HK-2 (cell line): ENCODE measurements at regions not wholly inside any gene's neighbourhood (a gene's known extent, or its start where the extent isn't known, plus 50 kb on each side); places are given as distances from the start of the nearest gene placed in this dataset.

Experiments
- DNase-seq: peaks from one replicate; pipeline ENCODE4 v3.0.0-alpha.2; 2018; ENCODE audit not compliant: unreplicated experiment

- no peak for DNase-seq
Measured at GRCh38 chr5:92801911-92802310, 779.1 kb downstream of the NR2F1-AS1 start.

DNA sequence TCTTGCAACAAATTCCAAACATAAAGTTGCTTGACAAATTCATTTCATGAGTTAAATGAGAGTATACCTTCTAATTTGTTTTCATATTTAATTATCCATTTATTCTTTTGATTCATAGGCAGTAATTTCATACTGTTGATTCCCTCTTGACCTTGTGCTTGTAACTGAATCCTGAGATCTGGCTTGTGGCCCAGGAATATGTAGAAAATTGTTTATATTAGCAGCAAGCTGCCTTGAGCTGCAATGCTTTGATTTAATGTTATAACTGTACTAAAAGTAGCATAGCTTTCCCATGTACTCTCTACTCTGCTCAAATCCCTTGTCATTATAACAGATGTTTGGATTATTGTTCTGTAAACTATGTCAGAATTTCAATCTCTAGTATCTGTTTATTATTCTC is 780.7 kb downstream of the NR2F1-AS1 start:
- no peak for DNase-seq

DNA sequence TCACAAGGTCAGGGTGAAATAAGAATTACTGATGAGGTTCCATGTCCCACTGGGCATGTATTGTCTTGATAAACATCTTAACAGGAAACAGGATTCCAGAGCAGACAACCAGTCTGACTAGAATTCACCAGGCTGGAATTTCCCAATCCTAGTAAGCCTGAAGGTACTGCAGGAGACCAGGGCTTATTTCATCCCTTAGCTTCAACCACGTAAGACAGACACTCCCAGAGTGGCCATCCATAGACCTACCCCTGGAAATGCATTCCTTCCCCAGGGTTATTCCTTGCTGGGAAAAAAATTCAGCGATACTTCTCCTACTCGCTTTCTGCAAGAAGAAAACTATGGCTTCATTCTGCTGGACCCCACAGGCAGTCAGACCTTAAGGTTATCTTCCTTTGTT is 785.4 kb downstream of the NR2F1-AS1 start:
- DNase-seq: no peak

DNA sequence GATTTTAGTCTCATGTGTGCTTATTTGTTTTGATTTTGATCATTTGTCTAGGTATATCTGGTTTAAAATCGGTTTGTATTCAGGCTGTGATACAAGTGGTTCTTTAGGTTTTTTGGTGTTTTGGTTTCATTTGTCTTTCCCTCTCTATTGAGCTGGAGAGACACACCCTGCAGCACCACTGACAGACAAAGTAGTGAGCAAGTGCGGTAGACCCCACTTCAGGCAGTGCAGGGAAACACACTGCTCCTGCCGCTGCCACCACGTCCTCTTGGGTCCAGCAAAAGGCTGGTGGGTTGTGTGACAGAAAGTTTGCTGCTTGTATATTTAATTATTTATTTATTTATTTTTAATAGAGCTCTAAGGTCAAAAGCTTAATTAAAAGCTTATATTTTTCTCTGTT is 801.0 kb downstream of the NR2F1-AS1 start:
- no peak for DNase-seq

DNA sequence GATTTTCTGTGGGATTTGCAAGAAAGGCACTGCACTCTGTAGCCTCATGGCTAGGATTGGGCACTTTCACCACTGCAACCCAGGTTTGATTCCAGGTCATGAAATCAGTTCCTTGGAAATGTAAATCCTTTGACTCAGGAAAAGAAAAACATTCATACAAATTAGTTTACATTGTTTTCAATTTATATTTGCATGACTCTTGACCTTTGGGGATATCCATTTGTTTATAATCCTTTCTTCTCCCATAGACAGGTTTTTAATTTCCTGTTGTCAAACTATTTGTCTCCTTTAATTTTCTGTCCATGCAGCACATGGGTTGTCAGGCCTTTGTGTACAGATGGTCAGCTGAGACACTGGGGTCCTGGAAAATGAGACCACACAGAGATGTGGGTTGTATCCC is 801.5 kb downstream of the NR2F1-AS1 start:
- DNase-seq: no peak

- DNase-seq: no peak
Measured at GRCh38 chr5:92778261-92778660, 802.8 kb downstream of the NR2F1-AS1 start.

- no peak for DNase-seq
Measured at GRCh38 chr5:92777421-92777820, 803.6 kb downstream of the NR2F1-AS1 start.

- DNase-seq: no peak
Measured at GRCh38 chr5:92775711-92776615, 805.1 kb downstream of the NR2F1-AS1 start.

DNA sequence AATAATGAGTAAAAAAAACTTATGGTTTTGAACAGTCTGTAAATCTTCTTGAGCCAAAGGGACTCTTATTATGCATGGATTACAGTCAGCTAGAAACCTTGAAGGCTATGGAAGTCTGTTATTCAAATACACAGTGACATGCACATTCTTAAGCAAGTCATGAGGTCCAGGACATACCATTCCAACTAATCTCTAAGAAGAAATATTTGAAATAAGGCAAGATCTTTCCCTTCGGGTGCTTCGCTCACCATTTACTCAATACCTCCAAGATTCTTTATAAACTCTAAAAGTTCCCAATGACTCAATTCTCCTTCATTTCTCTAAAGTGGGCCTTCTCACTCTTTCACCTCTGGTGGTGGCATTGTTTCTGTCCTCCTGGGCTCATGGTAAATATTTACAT is 811.0 kb downstream of the NR2F1-AS1 start:
- no peak for DNase-seq

DNA sequence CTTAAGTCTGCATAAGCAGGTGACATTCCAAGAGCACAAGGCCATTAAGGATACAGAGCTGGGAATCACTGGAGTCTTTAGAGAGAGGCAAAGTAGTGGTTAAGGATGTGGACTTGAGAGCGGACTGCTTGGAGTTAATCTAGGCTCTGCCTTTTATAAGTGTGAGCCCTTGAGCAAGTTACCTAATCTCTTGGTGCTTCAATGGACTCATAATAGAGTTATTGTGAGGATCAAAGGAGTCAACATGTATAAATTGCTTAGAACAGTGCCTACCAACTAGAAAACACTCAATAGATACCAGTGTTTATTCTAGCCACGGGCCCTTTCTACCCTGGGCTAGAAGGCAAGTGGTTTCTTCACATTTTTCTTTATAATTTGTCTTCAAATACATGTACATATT is 819.4 kb downstream of the NR2F1-AS1 start:
- no peak for DNase-seq

GRCh38 chr5:92760550-92760949 is 820.5 kb downstream of the NR2F1-AS1 start:
- no peak for DNase-seq

GRCh38 chr5:92758552-92758951 is 822.5 kb downstream of the NR2F1-AS1 start:
- no peak for DNase-seq

- no peak for DNase-seq
Measured at GRCh38 chr5:92749943-92750342, 831.1 kb downstream of the NR2F1-AS1 start.

- DNase-seq: no peak
Measured at GRCh38 chr5:92748072-92748676, 832.8 kb downstream of the NR2F1-AS1 start.

DNA sequence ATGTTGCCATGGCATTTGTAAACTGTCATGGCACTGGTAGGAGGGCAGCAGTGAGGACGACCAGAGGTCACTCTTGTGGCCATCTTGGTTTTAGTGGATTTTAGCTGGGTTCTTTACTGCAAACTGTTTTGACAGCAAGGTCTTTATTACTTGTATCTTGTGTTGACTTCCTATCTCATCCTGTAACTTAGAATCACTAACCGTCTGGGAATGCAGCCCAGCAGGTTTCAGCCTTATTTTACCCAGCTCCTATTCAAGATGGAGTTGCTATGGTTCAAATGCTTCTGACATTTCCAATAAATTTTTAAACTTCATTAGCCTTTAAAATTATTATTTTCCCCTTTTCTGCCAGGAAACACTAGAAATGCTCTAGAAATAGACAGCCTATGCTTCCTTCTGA is 839.1 kb downstream of the NR2F1-AS1 start:
- DNase-seq: no peak

DNA sequence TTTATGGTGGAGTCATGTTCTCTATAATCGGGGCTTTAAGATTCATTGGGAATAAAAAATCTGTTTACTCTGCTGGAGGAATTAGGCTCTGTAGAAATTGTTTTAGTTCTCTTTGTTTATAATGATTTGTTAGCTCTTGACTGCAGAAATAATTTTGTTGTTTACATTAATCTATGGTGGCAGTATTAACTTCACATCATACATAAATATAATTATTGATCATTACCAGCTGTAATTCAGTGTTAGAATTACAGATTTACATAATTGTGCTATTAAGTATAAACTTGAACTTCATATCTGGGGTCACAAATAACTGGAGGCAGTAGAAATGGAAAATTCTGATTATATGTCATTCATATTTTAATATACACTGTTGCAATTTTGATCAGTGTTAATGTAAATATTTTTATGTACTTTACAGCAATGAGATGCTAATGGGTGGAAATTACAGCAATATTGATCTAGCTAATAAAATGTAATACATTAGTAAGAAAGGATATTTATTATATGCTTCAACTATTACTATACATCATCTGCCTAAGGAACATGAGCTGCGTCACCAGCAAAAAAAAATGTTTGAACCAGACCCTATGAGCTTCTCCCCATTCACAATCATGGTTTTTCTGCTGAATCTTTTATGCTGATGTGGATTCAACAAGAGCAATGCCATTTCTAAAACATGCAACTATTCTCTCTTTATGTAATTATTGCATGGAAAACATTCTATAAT is 846.6 kb downstream of the NR2F1-AS1 start:
- no peak for DNase-seq

GRCh38 chr5:92730486-92730885 is 850.5 kb downstream of the NR2F1-AS1 start:
- no peak for DNase-seq

- no peak for DNase-seq
Measured at GRCh38 chr5:92729088-92729487, 851.9 kb downstream of the NR2F1-AS1 start.

GRCh38 chr5:92715946-92716520 is 865.0 kb downstream of the NR2F1-AS1 start:
- DNase-seq: no peak

DNA sequence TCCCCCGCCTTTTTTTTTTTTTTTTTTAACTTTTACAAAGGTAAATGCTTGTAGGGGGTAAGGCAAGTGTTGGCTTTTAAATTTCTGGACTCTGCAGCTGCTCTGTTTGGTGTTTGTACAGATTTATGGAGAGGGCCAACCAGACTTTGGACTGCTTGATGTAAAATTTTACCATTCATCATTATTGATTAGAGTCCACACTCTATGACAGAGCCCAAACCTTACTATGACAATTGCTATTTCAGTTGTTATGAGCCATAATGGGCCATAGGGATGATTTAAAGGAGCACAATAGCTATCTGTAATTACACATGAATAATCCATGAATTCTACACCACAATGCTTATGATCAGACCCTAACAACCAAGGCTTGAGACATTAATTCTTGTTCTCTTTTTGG is 867.2 kb downstream of the NR2F1-AS1 start:
- no peak for DNase-seq

- no peak for DNase-seq
Measured at GRCh38 chr5:92713335-92713743, 867.7 kb downstream of the NR2F1-AS1 start.

DNA sequence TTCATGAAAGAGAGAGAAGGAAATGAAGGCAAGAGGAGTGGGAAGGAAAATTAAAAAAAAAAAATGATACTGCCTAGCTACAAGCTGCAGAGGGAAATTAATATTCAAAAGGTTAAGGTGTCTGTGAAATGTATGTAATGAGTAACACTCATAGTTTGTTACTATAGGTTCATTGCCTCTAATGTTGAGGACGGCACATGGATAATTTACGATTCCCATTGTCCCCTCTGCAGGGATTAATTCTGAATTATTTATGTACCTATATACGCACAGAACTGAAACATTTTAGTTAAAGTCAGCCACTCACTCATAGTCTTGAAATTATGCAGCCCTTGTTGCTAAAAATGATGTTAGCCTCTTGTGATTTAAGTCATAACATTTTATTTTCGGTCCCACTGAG is 869.1 kb downstream of the NR2F1-AS1 start:
- DNase-seq: no peak
